HG02588 (cell line): ENCODE measurements at regions not wholly inside any gene's neighbourhood (a gene's known extent, or its start where the extent isn't known, plus 50 kb on each side); places are given as distances from the start of the nearest gene placed in this dataset.

ENCODE experiments used
- ATAC-seq: cut with Tn5 transposase; IDR thresholded peaks from one replicate; pipeline ENCODE4 v1.9.1; 2021; ENCODE audit warnings: mild to moderate bottlenecking, moderate library complexity; ENCODE audit not compliant: unreplicated experiment

- ATAC-seq: no peak
Measured at GRCh38 chr5:105977163-105977562, 1693.6 kb downstream of the EFNA5 start.

- no peak for ATAC-seq
Measured at GRCh38 chr5:105970919-105971318, 1699.8 kb downstream of the EFNA5 start.

GRCh38 chr5:105968981-105969380 lies 1701.8 kb downstream of the EFNA5 start:
- ATAC-seq: no peak

- ATAC-seq: no peak
Measured at GRCh38 chr5:105963696-105964255, 1707.0 kb downstream of the EFNA5 start.

- no peak for ATAC-seq
Measured at GRCh38 chr5:105961572-105961971, 1709.2 kb downstream of the EFNA5 start.

- no peak for ATAC-seq
Measured at GRCh38 chr5:105956456-105957196, 1714.1 kb downstream of the EFNA5 start.

- no peak for ATAC-seq
Measured at GRCh38 chr5:105954341-105954740, 1716.4 kb downstream of the EFNA5 start.

GRCh38 chr5:105953616-105954015 lies 1717.1 kb downstream of the EFNA5 start:
- no peak for ATAC-seq

GRCh38 chr5:105952875-105953274 lies 1717.9 kb downstream of the EFNA5 start:
- ATAC-seq: no peak

GRCh38 chr5:105947461-105947860 lies 1723.3 kb downstream of the EFNA5 start:
- no peak for ATAC-seq

- ATAC-seq: no peak
Measured at GRCh38 chr5:105945203-105945972, 1725.3 kb downstream of the EFNA5 start.

- no peak for ATAC-seq
Measured at GRCh38 chr5:105940181-105940580, 1730.6 kb downstream of the EFNA5 start.

GRCh38 chr5:105934171-105934570 lies 1736.6 kb downstream of the EFNA5 start:
- no peak for ATAC-seq

- ATAC-seq: no peak
Measured at GRCh38 chr5:105931881-105932421, 1738.8 kb downstream of the EFNA5 start.

- ATAC-seq: no peak
Measured at GRCh38 chr5:105929858-105930257, 1740.9 kb downstream of the EFNA5 start.

GRCh38 chr5:105924366-105924765 lies 1746.4 kb downstream of the EFNA5 start:
- ATAC-seq: no peak

- ATAC-seq: no peak
Measured at GRCh38 chr5:105922574-105922973, 1748.2 kb downstream of the EFNA5 start.

- ATAC-seq: no peak
Measured at GRCh38 chr5:105922080-105922479, 1748.7 kb downstream of the EFNA5 start.

- no peak for ATAC-seq
Measured at GRCh38 chr5:105917189-105917588, 1753.5 kb downstream of the EFNA5 start.

GRCh38 chr5:105907016-105907415 lies 1763.7 kb downstream of the EFNA5 start:
- ATAC-seq: no peak

- ATAC-seq: no peak
Measured at GRCh38 chr5:105905392-105905791, 1765.3 kb downstream of the EFNA5 start.

GRCh38 chr5:105903069-105903468 lies 1767.7 kb downstream of the EFNA5 start:
- no peak for ATAC-seq
